DMS53 (cell line): ENCODE measurements at regions not wholly inside any gene's neighbourhood (a gene's known extent, or its start where the extent isn't known, plus 50 kb on each side); places are given as distances from the start of the nearest gene placed in this dataset.
"Not testable (repeated sequence)": the region's sequence is repeated elsewhere in the genome, so short reads cannot be mapped to it uniquely, and the experiment has no call there.

Experiments
- DNase-seq: peaks from one replicate; lab custom pipeline; 2025; lab: John Stamatoyannopoulos, UW

- no peak for DNase-seq
Observed at GRCh38 chr13:100811024-100811865, 136.7 kb upstream of the TMTC4 start.

- no peak for DNase-seq
Observed at GRCh38 chr13:100810481-100810880, 135.9 kb upstream of the TMTC4 start.

GRCh38 chr13:100809856-100810255 lies 135.3 kb upstream of the TMTC4 start:
- DNase-seq: no peak

- no peak for DNase-seq
Observed at GRCh38 chr13:100809129-100809390, 134.5 kb upstream of the TMTC4 start.

GRCh38 chr13:100808330-100809128 lies 133.9 kb upstream of the TMTC4 start:
- no peak for DNase-seq

GRCh38 chr13:100803091-100803490 lies 128.5 kb upstream of the TMTC4 start:
- peak; percentile 36 for DNase-seq

GRCh38 chr13:100800283-100800875 lies 125.8 kb upstream of the TMTC4 start:
- DNase-seq: no peak

GRCh38 chr13:100798739-100799361 lies 124.3 kb upstream of the TMTC4 start:
- no peak for DNase-seq

- no peak for DNase-seq
Observed at GRCh38 chr13:100797921-100798320, 123.3 kb upstream of the TMTC4 start.

GRCh38 chr13:100796463-100796862 lies 121.9 kb upstream of the TMTC4 start:
- DNase-seq: peak; percentile 4

- no peak for DNase-seq
Observed at GRCh38 chr13:100794575-100794974, 120.0 kb upstream of the TMTC4 start.

GRCh38 chr13:100790405-100790804 lies 115.8 kb upstream of the TMTC4 start:
- DNase-seq: peak; percentile 11

GRCh38 chr13:100789968-100790367 lies 115.4 kb upstream of the TMTC4 start:
- no peak for DNase-seq

- DNase-seq: peak; percentile 85
Observed at GRCh38 chr13:100789481-100789880, 114.9 kb upstream of the TMTC4 start.

- DNase-seq: peak; percentile 27
Observed at GRCh38 chr13:100789025-100789424, 114.4 kb upstream of the TMTC4 start.

GRCh38 chr13:100788540-100788939 lies 113.9 kb upstream of the TMTC4 start:
- DNase-seq: peak; percentile 21

GRCh38 chr13:100787899-100788298 lies 113.3 kb upstream of the TMTC4 start:
- no peak for DNase-seq

- not testable (repeated sequence) for DNase-seq
Observed at GRCh38 chr13:100776686-100777085, 102.1 kb upstream of the TMTC4 start.

GRCh38 chr13:100773923-100774663 lies 99.5 kb upstream of the TMTC4 start:
- DNase-seq: peak; percentile 13

- no peak for DNase-seq
Observed at GRCh38 chr13:100773429-100773828, 98.8 kb upstream of the TMTC4 start.

GRCh38 chr13:100767192-100767591 lies 92.6 kb upstream of the TMTC4 start:
- no peak for DNase-seq

- DNase-seq: not testable (repeated sequence)
Observed at GRCh38 chr13:100766570-100766969, 92.0 kb upstream of the TMTC4 start.
